GM12878 (cell line): ENCODE measurements at regions not wholly inside any gene's neighbourhood (a gene's known extent, or its start where the extent isn't known, plus 50 kb on each side); places are given as distances from the start of the nearest gene placed in this dataset.

Source experiments
- ATAC-seq: fragments of 200-7000 bp; cut with Tn5 transposase; 3 replicates; pipeline ENCODE4 v1.9.1; 2020; ENCODE audit warnings: mild to moderate bottlenecking, moderate library complexity
- BruUV-seq: library from RNA; stranded (reverse); fragments of 400-500 nt; replicated peaks from 2 replicates; lab custom pipeline; 2021; lab: Mats Ljungman, UMichigan
- CTCF ChIA-PET: fragments of 300-600 bp; sonication (Branson Sonifier 250); formaldehyde crosslinking; extraction: SDS; loops from one replicate; lab custom pipeline; 2021; ENCODE audit warnings: inconsistent platforms; lab: Yijun Ruan, JAX
- POLR2A ChIA-PET: fragments of 350-600 bp; formaldehyde crosslinking; extraction: SDS; loops from one replicate; lab custom pipeline; 2021; ENCODE audit warnings: inconsistent platforms; lab: Charles Lee
- RAD21 ChIA-PET: fragments of 300-600 bp; sonication (Branson Sonifier 250); formaldehyde crosslinking; loops from one replicate; lab custom pipeline; 2023; ENCODE audit warnings: antibody characterized with exemption; ENCODE audit not compliant: unreplicated experiment; lab: Charles Lee
- SMC1A ChIA-PET: fragments of 300-600 bp; sonication (Branson Sonifier 250); formaldehyde crosslinking; loops from one replicate; lab custom pipeline; 2023; ENCODE audit not compliant: unreplicated experiment, uncharacterized antibody; lab: Charles Lee
- DNase-seq: peaks from one replicate; pipeline ENCODE4 v3.0.0-alpha.2; 2011; ENCODE audit warnings: low read depth, low spot score
- FAIRE-seq: peaks from 3 replicates; lab custom pipeline; 2011; peaks lifted over from hg19 to GRCh38; lab: Jason Lieb, UNC
- H2AFZ ChIP-seq: 2 replicates; pipeline ENCODE4 v1.6.0; 2011; ENCODE audit warnings: low read depth, low read length, control low read depth; ENCODE audit not compliant: control insufficient read depth
- H3K27ac ChIP-seq: 2 replicates; pipeline ENCODE4 v1.5.1; 2011; ENCODE audit warnings: control low read depth; ENCODE audit not compliant: control insufficient read depth, insufficient read depth
- H3K27me3 ChIP-seq, 2 experiments: replicated peaks in 1 of 2; 2 replicates each; pipeline versions ENCODE4 v1.6.0 to v1.6.1; 2011; ENCODE audit warnings: low read length in 1 of 2; ENCODE audit not compliant: control insufficient read depth in 2 of 2, insufficient read depth in 2 of 2
- H3K36me3 ChIP-seq, 2 experiments: 2 replicates each; pipeline ENCODE4 v1.5.1; 2011; ENCODE audit warnings: low read length in 1 of 2; ENCODE audit not compliant: control insufficient read depth in 2 of 2, insufficient read depth in 2 of 2
- H3K4me1 ChIP-seq: 2 replicates; pipeline ENCODE4 v1.6.1; 2011; ENCODE audit warnings: mild to moderate bottlenecking, low read length, moderate library complexity, mixed read lengths; ENCODE audit not compliant: control insufficient read depth, insufficient read depth
- H3K4me2 ChIP-seq: 2 replicates; pipeline ENCODE4 v1.6.0; 2011; ENCODE audit warnings: control low read depth; ENCODE audit not compliant: control insufficient read depth, insufficient read depth
- H3K4me3 ChIP-seq: fragments of 200-600 bp; sonication (generic); 2 replicates; pipeline ENCODE4 v1.5.1; 2016
- H3K79me2 ChIP-seq: 2 replicates; pipeline ENCODE4 v1.6.0; 2011; ENCODE audit warnings: low read length; ENCODE audit not compliant: control insufficient read depth, insufficient read depth
- H3K9ac ChIP-seq: 2 replicates; pipeline ENCODE4 v1.8.0; 2011; ENCODE audit warnings: low read length, control low read depth, mixed read lengths; ENCODE audit not compliant: control insufficient read depth, insufficient read depth
- H3K9me3 ChIP-seq: replicated peaks from 3 replicates; pipeline ENCODE4 v1.5.1; 2011; ENCODE audit warnings: mild to moderate bottlenecking, low read length; ENCODE audit not compliant: control insufficient read depth, insufficient read depth
- H4K20me1 ChIP-seq: 2 replicates; pipeline ENCODE4 v1.6.0; 2011; ENCODE audit not compliant: control insufficient read depth, insufficient read depth
- BACH1 ChIP-seq: fragments of 450-650 bp; IDR thresholded peaks from 2 replicates; pipeline ENCODE4 v1.6.1; 2017; ENCODE audit warnings: mild to moderate bottlenecking, borderline replicate concordance
- BCLAF1 ChIP-seq: fragments of 450-650 bp; IDR thresholded peaks from 2 replicates; pipeline ENCODE4 v1.6.1; 2017; ENCODE audit warnings: antibody characterized with exemption, mild to moderate bottlenecking, moderate library complexity
- HDAC6 ChIP-seq: fragments of 200-600 bp; sonication (generic); IDR thresholded peaks from one replicate; pipeline ENCODE4 v1.8.0; 2017; ENCODE audit warnings: antibody characterized with exemption; ENCODE audit not compliant: unreplicated experiment
- KAT2A ChIP-seq: conservative IDR thresholded peaks from 2 replicates; pipeline ENCODE4 v1.6.1; 2011; ENCODE audit warnings: low read depth, low read length; ENCODE audit not compliant: control insufficient read depth
- NFYA ChIP-seq: IDR thresholded peaks from 2 replicates; pipeline ENCODE4 v1.6.1; 2011; ENCODE audit warnings: low read depth, mild to moderate bottlenecking, low read length, improper control_type of control experiment, borderline replicate concordance
- RELA ChIP-seq: fragments of 450-650 bp; IDR thresholded peaks from 2 replicates; pipeline ENCODE4 v1.8.0; 2014; ENCODE audit warnings: borderline replicate concordance; ENCODE audit not compliant: partially characterized antibody
- RELB ChIP-seq: fragments of 450-650 bp; IDR thresholded peaks from 2 replicates; pipeline ENCODE4 v1.6.1; 2017; ENCODE audit warnings: low read depth, mild to moderate bottlenecking, moderate library complexity
- RFX5 ChIP-seq: IDR thresholded peaks from 2 replicates; pipeline ENCODE4 v1.6.1; 2011; ENCODE audit warnings: low read depth, low read length, improper control_type of control experiment
- ZBTB11 ChIP-seq: fragments of 450-650 bp; formaldehyde crosslinking; IDR thresholded peaks from 2 replicates; pipeline ENCODE4 v1.5.0; 2022; ENCODE audit warnings: mild to moderate bottlenecking, missing genetic modification characterization
- ZBTB40 ChIP-seq: fragments of 450-650 bp; IDR thresholded peaks from 2 replicates; pipeline ENCODE4 v1.6.1; 2016; ENCODE audit warnings: mild to moderate bottlenecking, moderate library complexity, borderline replicate concordance
- WGBS: methylation state at CpG from one replicate; pipeline ENCODE4 v1.1.6; 2016; ENCODE audit warnings: low lambda C conversion rate; ENCODE audit not compliant: insufficient replicate concordance, insufficient coverage; ENCODE audit errors: missing lambda C conversion rate; 5-methylcytosine and 5-hydroxymethylcytosine counted together
- in situ Hi-C: fragments of 300-500 bp; cut with MboI; formaldehyde crosslinking; loops from 9 replicates; pipeline ENCODE4 v1.14.3; 2018; ENCODE audit warnings: mixed read lengths
- intact Hi-C: fragments of 100-400 bp; cut with micrococcal nuclease; formaldehyde crosslinking; loops from one replicate; pipeline ENCODE4 v1.14.2; 2022; ENCODE audit not compliant: unreplicated experiment

DNA sequence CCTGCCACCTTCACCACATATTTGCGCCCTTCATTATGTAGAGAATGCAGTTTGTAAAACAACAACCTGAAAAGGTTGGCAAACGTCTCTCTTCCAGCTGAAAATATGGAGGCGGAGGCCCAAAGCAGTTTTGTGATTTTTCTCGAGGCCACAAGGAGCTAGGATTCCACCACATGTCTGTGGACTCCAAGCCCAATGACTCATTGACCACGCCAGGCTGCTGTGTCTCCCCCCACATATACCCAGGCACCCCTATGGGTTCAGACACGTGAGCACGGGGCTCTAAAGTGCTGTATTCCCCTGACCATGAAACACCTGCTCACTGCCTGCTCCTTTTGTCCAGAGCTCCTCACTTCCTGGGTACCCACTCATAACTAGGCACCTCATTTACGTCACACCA lies 121.4 kb upstream of the CDH5 start (continued):
- no peak for TF ChIP-seq HDAC6
- no peak for TF ChIP-seq NFYA
- TF ChIP-seq BCLAF1 = no peak
- TF ChIP-seq BACH1 = no peak
- TF ChIP-seq RELA = no peak

GRCh38 chr16:66242672-66243071 lies 123.8 kb upstream of the CDH5 start:
- TF ChIP-seq RFX5 (no peak), ZBTB11 (CRISPR knock-in tag) (no peak), KAT2A (no peak), ZBTB40 (no peak), RELB (no peak)
- CTCF ChIA-PET = no interaction called here
- no peaks in the 10 kb centered on the region; a peak in 1 of 4 replicates for H3K27me3 ChIP-seq
- H3K79me2 ChIP-seq = no peaks in the 10 kb centered on the region
- H3K4me1 ChIP-seq = no peaks in the 10 kb centered on the region
- no peak overlapping the region for H2AFZ ChIP-seq
- H3K27ac ChIP-seq = no peak overlapping the region
- no peaks in the 10 kb centered on the region for H4K20me1 ChIP-seq
- RAD21 ChIA-PET = no interaction called here
- no peak for ATAC-seq
- DNase-seq = no peak
- H3K4me3 ChIP-seq = no peak overlapping the region
- BruUV-seq = no TSS peak
- H3K9ac ChIP-seq = no peak overlapping the region
- POLR2A ChIA-PET = no interaction called here
- no peaks in the 10 kb centered on the region for H3K9me3 ChIP-seq
- SMC1A ChIA-PET = no interaction called here
- no peaks in the 10 kb centered on the region for H3K36me3 ChIP-seq
- no peak overlapping the region for H3K4me2 ChIP-seq
- no peak for FAIRE-seq
- intact Hi-C loops (no loop called here), in situ Hi-C loops (no loop called here)
- WGBS = 45% methylated on average over 9 of the region's 9 CpGs
